Colonic mucosa (tissue), 4 donors: ENCODE measurements at regions not wholly inside any gene's neighbourhood (a gene's known extent, or its start where the extent isn't known, plus 50 kb on each side); places are given as distances from the start of the nearest gene placed in this dataset.

Experiments used
- DNase-seq: peaks from one replicate; pipeline ENCODE4 v3.0.0-alpha.2; 2020
- H3K27ac ChIP-seq: fragments of 200-600 bp; one replicate; pipeline ENCODE4 v1.8.0; 2021
- H3K27me3 ChIP-seq: fragments of 200-600 bp; one replicate; pipeline ENCODE4 v1.8.0; 2021
- H3K36me3 ChIP-seq: fragments of 200-600 bp; one replicate; pipeline ENCODE4 v1.8.0; 2021
- H3K4me1 ChIP-seq: fragments of 200-600 bp; one replicate; pipeline ENCODE4 v1.8.0; 2021; ENCODE audit warnings: mild to moderate bottlenecking
- H3K4me3 ChIP-seq: fragments of 200-600 bp; one replicate; pipeline ENCODE4 v1.8.0; 2021
- H3K9ac ChIP-seq, 2 donors: one replicate each; pipeline ENCODE4 v1.7.0; 2013; ENCODE audit warnings: control low read depth in 2 of 2, low read depth in 2 of 2, low read length in 2 of 2
- H3K9me3 ChIP-seq: fragments of 200-600 bp; one replicate; pipeline ENCODE4 v1.8.0; 2021
- intact Hi-C: fragments of 100-400 bp; cut with DNase I; formaldehyde crosslinking; loops from one replicate; pipeline ENCODE4 v1.14.1; 2022
- TF ChIP-seq, protein P1 (sequence below): fragments of 200-600 bp; IDR thresholded peaks from one replicate; pipeline ENCODE4 v1.8.0; 2022; ENCODE audit warnings: antibody characterized with exemption, mild to moderate bottlenecking
- donor health status: healthy.
- donor health status: DM: no; HTN: no; CAD: no.
- donor health status: DM: no; HTN: no; CAD: no.

DNA sequence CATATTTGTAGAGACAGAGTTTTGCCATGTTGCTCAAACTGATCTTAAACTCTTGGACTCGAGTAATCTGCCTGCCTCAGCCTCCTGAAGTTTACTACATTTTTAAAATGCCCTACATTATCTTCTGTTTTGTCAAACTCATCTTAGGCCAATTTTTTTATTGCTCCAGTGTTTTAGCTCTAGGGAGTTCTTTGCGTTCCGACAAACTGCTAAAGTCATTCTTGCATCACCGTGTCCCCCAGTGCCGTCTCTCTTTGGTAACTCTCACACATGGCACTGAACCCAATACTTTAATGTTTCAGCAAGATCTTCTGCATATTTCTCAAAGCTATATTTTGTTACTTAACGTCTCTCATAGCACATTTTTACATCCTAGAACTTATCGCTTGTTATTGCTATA is 440.9 kb upstream of the NRXN1 start:
- H3K4me1 ChIP-seq: no peaks in the 10 kb centered on the region
- H3K4me3 ChIP-seq: no peak overlapping the region
- TF ChIP-seq, protein P1, sequence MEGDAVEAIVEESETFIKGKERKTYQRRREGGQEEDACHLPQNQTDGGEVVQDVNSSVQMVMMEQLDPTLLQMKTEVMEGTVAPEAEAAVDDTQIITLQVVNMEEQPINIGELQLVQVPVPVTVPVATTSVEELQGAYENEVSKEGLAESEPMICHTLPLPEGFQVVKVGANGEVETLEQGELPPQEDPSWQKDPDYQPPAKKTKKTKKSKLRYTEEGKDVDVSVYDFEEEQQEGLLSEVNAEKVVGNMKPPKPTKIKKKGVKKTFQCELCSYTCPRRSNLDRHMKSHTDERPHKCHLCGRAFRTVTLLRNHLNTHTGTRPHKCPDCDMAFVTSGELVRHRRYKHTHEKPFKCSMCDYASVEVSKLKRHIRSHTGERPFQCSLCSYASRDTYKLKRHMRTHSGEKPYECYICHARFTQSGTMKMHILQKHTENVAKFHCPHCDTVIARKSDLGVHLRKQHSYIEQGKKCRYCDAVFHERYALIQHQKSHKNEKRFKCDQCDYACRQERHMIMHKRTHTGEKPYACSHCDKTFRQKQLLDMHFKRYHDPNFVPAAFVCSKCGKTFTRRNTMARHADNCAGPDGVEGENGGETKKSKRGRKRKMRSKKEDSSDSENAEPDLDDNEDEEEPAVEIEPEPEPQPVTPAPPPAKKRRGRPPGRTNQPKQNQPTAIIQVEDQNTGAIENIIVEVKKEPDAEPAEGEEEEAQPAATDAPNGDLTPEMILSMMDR: no peak
- H3K27me3 ChIP-seq: no peaks in the 10 kb centered on the region
- intact Hi-C loops: no loop called here
- no peak overlapping the region for H3K27ac ChIP-seq
- no peak for DNase-seq
- no peaks in the 10 kb centered on the region for H3K9me3 ChIP-seq
- no peak overlapping the region for H3K9ac ChIP-seq
- no peaks in the 10 kb centered on the region for H3K36me3 ChIP-seq

DNA sequence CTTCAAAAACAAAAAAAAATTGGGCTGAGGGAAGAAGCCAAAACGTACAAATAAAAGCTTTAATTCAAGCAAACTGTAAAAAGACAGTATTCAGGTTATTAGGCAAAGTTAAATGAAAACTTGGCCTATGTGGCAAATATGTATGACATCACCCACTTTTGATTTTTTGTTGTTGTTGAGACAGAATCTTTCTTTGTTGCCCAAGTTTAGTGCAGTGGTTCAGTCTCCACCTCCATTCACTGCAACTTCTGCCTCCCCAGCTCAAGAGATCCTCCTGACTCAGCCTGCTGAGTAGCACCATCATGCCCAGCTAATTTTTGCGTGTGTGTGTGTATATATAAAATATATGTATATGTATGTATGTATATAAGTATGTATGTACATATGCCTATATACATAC is 440.4 kb upstream of the NRXN1 start:
- no peaks in the 10 kb centered on the region for H3K27me3 ChIP-seq
- intact Hi-C loops: no loop called here
- H3K9ac ChIP-seq: no peak overlapping the region
- H3K36me3 ChIP-seq: no peaks in the 10 kb centered on the region
- no peak for DNase-seq
- no peaks in the 10 kb centered on the region for H3K9me3 ChIP-seq
- no peaks in the 10 kb centered on the region for H3K4me1 ChIP-seq
- H3K27ac ChIP-seq: no peak overlapping the region
- no peak overlapping the region for H3K4me3 ChIP-seq
- TF ChIP-seq, protein P1: no peak

DNA sequence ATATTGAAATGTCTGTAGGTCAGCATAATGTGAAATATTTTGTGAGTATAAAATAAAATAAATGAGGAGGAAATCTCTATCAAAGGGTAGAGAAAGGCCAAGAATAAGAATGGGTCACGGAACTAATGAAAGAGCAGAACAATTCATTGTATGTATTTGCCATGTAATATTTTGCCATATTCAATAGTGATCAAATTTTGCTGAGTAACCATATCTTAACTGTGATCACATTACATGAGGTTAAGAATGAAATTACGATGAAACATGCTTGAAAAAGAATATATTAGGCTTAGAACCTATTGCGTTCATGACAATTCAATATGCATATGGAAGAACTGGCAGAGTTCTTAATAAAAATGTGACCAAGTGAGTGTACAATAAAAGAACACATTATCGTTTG is 437.2 kb upstream of the NRXN1 start:
- intact Hi-C loops: no loop called here
- H3K4me3 ChIP-seq: no peak overlapping the region
- no peak for DNase-seq
- H3K4me1 ChIP-seq: no peaks in the 10 kb centered on the region
- TF ChIP-seq, protein P1: no peak
- H3K9ac ChIP-seq: no peak overlapping the region
- H3K27me3 ChIP-seq: no peaks in the 10 kb centered on the region
- no peaks in the 10 kb centered on the region for H3K36me3 ChIP-seq
- no peaks in the 10 kb centered on the region for H3K9me3 ChIP-seq
- H3K27ac ChIP-seq: no peak overlapping the region

- TF ChIP-seq, protein P1: no peak
- H3K9ac ChIP-seq: no peak overlapping the region
- no peaks in the 10 kb centered on the region for H3K27me3 ChIP-seq
- H3K4me3 ChIP-seq: no peak overlapping the region
- no peak overlapping the region for H3K27ac ChIP-seq
- no peak for DNase-seq
- no peaks in the 10 kb centered on the region for H3K36me3 ChIP-seq
- no peaks in the 10 kb centered on the region for H3K4me1 ChIP-seq
- no peaks in the 10 kb centered on the region for H3K9me3 ChIP-seq
- intact Hi-C loops: no loop called here
Observed at GRCh38 chr2:51465326-51465725, 433.4 kb upstream of the NRXN1 start.

- Histone ChIP-seq H3K27ac (no peak overlapping the region), H3K9ac (no peak overlapping the region), H3K4me3 (no peak overlapping the region), H3K4me1 (no peaks in the 10 kb centered on the region), H3K36me3 (no peaks in the 10 kb centered on the region), H3K27me3 (no peaks in the 10 kb centered on the region), H3K9me3 (no peaks in the 10 kb centered on the region)
- DNase-seq: no peak
- TF ChIP-seq, protein P1: no peak
- intact Hi-C loops: no loop called here
Observed at GRCh38 chr2:51454177-51454576, 422.2 kb upstream of the NRXN1 start.

DNA sequence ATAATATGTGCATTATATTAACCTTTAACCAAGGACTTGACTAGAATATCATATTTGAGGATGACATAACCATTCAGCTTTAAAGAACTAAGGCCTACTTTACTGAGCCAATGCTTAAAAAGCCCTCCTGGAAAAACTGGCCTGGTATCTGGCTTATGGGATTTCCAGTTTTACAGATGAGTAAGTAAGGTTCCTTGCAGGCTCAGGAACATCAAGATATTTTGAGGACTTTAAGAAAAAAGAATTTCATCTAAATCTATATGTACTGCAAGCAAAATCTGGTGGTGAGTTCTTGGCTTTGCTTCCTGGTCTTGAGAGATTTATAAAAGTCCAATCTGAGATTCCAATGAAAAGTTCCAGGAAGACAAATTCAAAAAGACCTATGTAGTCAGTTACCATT is 417.0 kb upstream of the NRXN1 start:
- TF ChIP-seq, protein P1: no peak

More for the DNA sequence above, 417.0 kb upstream of the NRXN1 start:
- Histone ChIP-seq H3K9ac (no peak overlapping the region), H3K27me3 (no peaks in the 10 kb centered on the region), H3K4me3 (no peak overlapping the region), H3K27ac (no peak overlapping the region), H3K36me3 (no peaks in the 10 kb centered on the region), H3K4me1 (no peaks in the 10 kb centered on the region), H3K9me3 (no peaks in the 10 kb centered on the region)
- intact Hi-C loops: no loop called here
- no peak for DNase-seq
